OCI-LY1 (cell line): ENCODE measurements at regions not wholly inside any gene's neighbourhood (a gene's known extent, or its start where the extent isn't known, plus 50 kb on each side); places are given as distances from the start of the nearest gene placed in this dataset.

Experiments used
- H2AFZ ChIP-seq: fragments of 200-600 bp; sonication (generic), shearing (Covaris generic); 2 replicates; pipeline ENCODE4 v1.6.0; 2014; ENCODE audit warnings: antibody characterized with exemption, mild to moderate bottlenecking, low read length
- H3F3A ChIP-seq: fragments of 200-600 bp; sonication (generic), shearing (Covaris generic); 2 replicates; pipeline ENCODE4 v1.6.0; 2014; ENCODE audit warnings: mild to moderate bottlenecking, antibody characterized with exemption, low read length, moderate library complexity; ENCODE audit not compliant: insufficient read depth
- H3K27ac ChIP-seq: fragments of 200-600 bp; sonication (generic); 2 replicates; pipeline ENCODE4 v1.5.1; 2014; ENCODE audit warnings: low read length, mixed run types, mild to moderate bottlenecking, low read depth; ENCODE audit not compliant: poor library complexity, severe bottlenecking
- H3K27me3 ChIP-seq: fragments of 200-600 bp; sonication (generic); 2 replicates; pipeline ENCODE4 v1.6.0; 2014; ENCODE audit warnings: antibody characterized with exemption, mild to moderate bottlenecking, low read length, moderate library complexity; ENCODE audit not compliant: insufficient read depth
- H3K36me3 ChIP-seq: fragments of 200-600 bp; sonication (generic); 2 replicates; pipeline ENCODE4 v1.6.1; 2014; ENCODE audit warnings: mild to moderate bottlenecking, antibody characterized with exemption, low read length, moderate library complexity, mixed read lengths; ENCODE audit not compliant: insufficient read depth
- H3K4me1 ChIP-seq: fragments of 200-600 bp; sonication (generic); 2 replicates; pipeline ENCODE4 v1.5.1; 2014; ENCODE audit warnings: mild to moderate bottlenecking, low read length, moderate library complexity; ENCODE audit not compliant: insufficient read depth, severe bottlenecking
- H3K4me2 ChIP-seq: fragments of 200-600 bp; sonication (generic), shearing (Covaris generic); 2 replicates; pipeline ENCODE4 v1.6.1; 2014; ENCODE audit warnings: low read length
- H3K4me3 ChIP-seq: fragments of 200-600 bp; sonication (generic); 2 replicates; pipeline ENCODE4 v1.5.1; 2014; ENCODE audit warnings: low read length, low read depth, mild to moderate bottlenecking, mixed read lengths; ENCODE audit not compliant: poor library complexity, severe bottlenecking
- H3K79me2 ChIP-seq: fragments of 200-600 bp; shearing (Covaris generic); 2 replicates; pipeline ENCODE4 v1.6.1; 2016; ENCODE audit warnings: mixed run types, low read length, mixed read lengths; ENCODE audit not compliant: insufficient read depth
- H3K9ac ChIP-seq: fragments of 200-600 bp; sonication (generic), shearing (Covaris generic); 2 replicates; pipeline ENCODE4 v1.6.1; 2014; ENCODE audit warnings: mild to moderate bottlenecking, low read length, mixed read lengths
- H3K9me2 ChIP-seq: fragments of 200-600 bp; sonication (generic), shearing (Covaris generic); 2 replicates; pipeline ENCODE4 v1.6.1; 2014; ENCODE audit warnings: low read depth, mild to moderate bottlenecking, low read length, mixed read lengths
- H3K9me3 ChIP-seq: fragments of 200-600 bp; shearing (Covaris generic); 2 replicates; pipeline ENCODE4 v1.6.1; 2014; ENCODE audit warnings: low read length, mixed read lengths
- H4K20me1 ChIP-seq: fragments of 200-600 bp; sonication (generic), shearing (Covaris generic); 2 replicates; pipeline ENCODE4 v1.6.0; 2016; ENCODE audit warnings: mild to moderate bottlenecking, low read length; ENCODE audit not compliant: insufficient read depth
- EZH2 ChIP-seq: fragments of 200-600 bp; sonication (generic), shearing (Covaris generic); IDR thresholded peaks from 2 replicates; pipeline ENCODE4 v1.8.0; 2017; ENCODE audit warnings: borderline replicate concordance, mixed run types, mild to moderate bottlenecking, antibody characterized with exemption, low read length, moderate library complexity, mixed read lengths
- TF ChIP-seq, protein P1 (sequence below): fragments of 200-600 bp; sonication (generic), shearing (Covaris generic); IDR thresholded peaks from 2 replicates; pipeline ENCODE4 v1.5.1; 2017; ENCODE audit warnings: mild to moderate bottlenecking, antibody characterized with exemption, low read length, moderate library complexity, mixed read lengths

DNA sequence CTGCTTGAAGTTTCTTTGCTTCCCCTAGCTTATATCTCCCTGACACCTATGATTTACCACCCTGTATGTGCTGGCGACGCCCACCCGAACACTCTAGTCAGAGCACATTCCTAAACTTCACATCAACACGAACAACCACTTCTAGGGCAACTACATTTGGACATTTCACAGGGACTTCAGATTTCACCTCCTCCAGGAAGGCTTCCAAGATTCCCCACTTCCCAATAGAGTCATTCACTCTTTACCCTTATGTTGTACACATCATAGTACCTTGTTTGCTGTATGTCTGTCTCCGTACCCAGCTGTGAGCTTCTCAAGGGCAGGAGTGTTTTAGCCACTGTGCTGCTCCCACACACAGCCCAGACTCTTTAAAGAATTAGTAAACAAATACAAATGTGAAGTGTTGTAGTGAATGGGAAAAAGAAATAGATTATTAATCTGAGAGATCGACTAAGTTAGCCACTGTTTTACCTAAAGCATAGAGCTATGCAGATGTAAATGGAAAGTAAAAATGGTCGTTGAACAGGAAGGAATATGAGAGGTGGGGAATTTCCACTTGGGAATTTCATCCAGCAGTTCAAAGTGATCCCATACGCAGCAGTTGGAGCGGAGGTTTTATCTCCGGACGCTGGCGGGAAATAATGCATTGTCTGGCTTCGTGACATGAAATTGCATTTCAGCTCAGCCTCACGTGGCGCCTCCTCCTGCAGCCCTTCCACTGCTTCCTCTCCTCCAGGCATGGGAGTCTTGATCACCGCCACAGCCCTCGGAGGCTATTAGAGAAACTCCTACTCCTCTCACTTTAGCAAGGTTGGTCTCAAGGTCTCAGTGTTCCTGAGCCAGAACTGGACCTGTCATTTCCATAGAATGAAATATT, 233.4 kb upstream of the COPS8 start:
- Histone ChIP-seq H3F3A (no peaks in the 10 kb centered on the region), H4K20me1 (no peaks in the 10 kb centered on the region), H3K4me1 (no peaks in the 10 kb centered on the region), H2AFZ (no peak overlapping the region), H3K4me2 (no peak overlapping the region), H3K27me3 (peaks cover 6% of the 10 kb centered on the region; the same call in 1 of the 2 replicates), H3K9ac (no peak overlapping the region), H3K79me2 (no peaks in the 10 kb centered on the region), H3K27ac (no peak overlapping the region), H3K9me2 (no peaks in the 10 kb centered on the region), H3K9me3 (no peaks in the 10 kb centered on the region), H3K36me3 (no peaks in the 10 kb centered on the region), H3K4me3 (no peak overlapping the region)
- TF ChIP-seq EZH2, result no peak
- TF ChIP-seq, protein P1, sequence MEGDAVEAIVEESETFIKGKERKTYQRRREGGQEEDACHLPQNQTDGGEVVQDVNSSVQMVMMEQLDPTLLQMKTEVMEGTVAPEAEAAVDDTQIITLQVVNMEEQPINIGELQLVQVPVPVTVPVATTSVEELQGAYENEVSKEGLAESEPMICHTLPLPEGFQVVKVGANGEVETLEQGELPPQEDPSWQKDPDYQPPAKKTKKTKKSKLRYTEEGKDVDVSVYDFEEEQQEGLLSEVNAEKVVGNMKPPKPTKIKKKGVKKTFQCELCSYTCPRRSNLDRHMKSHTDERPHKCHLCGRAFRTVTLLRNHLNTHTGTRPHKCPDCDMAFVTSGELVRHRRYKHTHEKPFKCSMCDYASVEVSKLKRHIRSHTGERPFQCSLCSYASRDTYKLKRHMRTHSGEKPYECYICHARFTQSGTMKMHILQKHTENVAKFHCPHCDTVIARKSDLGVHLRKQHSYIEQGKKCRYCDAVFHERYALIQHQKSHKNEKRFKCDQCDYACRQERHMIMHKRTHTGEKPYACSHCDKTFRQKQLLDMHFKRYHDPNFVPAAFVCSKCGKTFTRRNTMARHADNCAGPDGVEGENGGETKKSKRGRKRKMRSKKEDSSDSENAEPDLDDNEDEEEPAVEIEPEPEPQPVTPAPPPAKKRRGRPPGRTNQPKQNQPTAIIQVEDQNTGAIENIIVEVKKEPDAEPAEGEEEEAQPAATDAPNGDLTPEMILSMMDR, result no peak

DNA sequence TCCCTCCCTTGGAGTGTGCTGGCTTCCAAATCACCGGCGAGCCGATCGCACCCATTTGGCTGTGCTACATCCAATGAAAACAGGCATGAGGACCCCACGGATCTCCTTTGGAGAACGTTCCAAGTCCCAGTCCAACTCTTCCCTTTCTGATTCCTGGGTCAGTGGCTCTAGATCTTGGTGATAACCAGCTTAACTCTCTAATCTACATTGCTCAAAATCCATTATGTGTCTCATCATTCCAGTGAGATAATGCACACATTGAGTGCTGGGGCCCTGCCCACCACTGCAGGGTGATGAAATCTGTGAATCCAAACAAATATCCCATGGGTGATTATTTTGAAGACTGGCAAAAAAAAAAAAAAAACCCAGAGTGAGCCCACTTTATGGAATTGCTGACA, 232.7 kb upstream of the COPS8 start:
- no peaks in the 10 kb centered on the region for H3K9me2 ChIP-seq
- no peak overlapping the region for H2AFZ ChIP-seq

DNA sequence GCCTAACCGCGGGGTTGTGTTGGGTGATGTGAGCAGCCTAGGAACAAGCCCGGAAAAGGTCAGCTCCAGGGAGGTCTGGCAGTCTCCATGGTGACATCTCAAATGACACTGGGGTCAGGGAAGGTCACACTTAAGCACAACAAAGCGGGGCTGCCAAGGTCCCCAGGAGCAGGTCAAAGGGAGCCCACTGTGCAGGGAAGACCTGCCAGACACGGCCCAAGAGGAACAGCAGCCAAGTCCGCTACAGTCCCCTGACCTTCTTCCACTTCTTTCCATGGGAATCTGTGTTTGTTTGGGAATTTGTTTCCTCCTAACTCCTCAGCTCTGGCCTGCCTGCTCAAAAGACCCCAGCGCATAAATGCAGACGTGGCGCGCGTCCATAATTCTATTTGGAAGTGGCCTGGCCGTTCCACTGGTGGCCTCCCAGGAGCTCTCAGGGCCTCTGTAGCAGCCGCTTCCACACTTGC, 232.1 kb upstream of the COPS8 start:
- Histone ChIP-seq H3K9me2 (no peaks in the 10 kb centered on the region), H3K4me2 (no peak overlapping the region), H3K4me1 (no peaks in the 10 kb centered on the region), H3K4me3 (no peak overlapping the region), H3K36me3 (no peaks in the 10 kb centered on the region), H3K9ac (no peak overlapping the region), H3F3A (no peaks in the 10 kb centered on the region), H3K27me3 (peaks cover 2% of the 10 kb centered on the region; the same call in 1 of the 2 replicates), H4K20me1 (no peaks in the 10 kb centered on the region), H3K79me2 (no peaks in the 10 kb centered on the region), H3K27ac (no peak overlapping the region), H2AFZ (no peak overlapping the region), H3K9me3 (no peaks in the 10 kb centered on the region)
- TF ChIP-seq EZH2, result no peak
- TF ChIP-seq, protein P1, result no peak

More for the DNA sequence above, 232.7 kb upstream of the COPS8 start:
- H3K4me2 ChIP-seq, result no peak overlapping the region
- no peaks in the 10 kb centered on the region for H3K9me3 ChIP-seq
- H3K9ac ChIP-seq, result no peak overlapping the region
- no peaks in the 10 kb centered on the region for H3F3A ChIP-seq
- no peaks in the 10 kb centered on the region for H3K4me1 ChIP-seq
- no peak for TF ChIP-seq EZH2
- TF ChIP-seq, protein P1, result no peak
- no peak overlapping the region for H3K4me3 ChIP-seq
- no peak overlapping the region for H3K27ac ChIP-seq
- H3K27me3 ChIP-seq, result peaks cover 6% of the 10 kb centered on the region; the same call in 1 of the 2 replicates
- H4K20me1 ChIP-seq, result no peaks in the 10 kb centered on the region
- H3K36me3 ChIP-seq, result no peaks in the 10 kb centered on the region
- no peaks in the 10 kb centered on the region for H3K79me2 ChIP-seq
